HG02981 (cell line): ENCODE measurements at regions not wholly inside any gene's neighbourhood (a gene's known extent, or its start where the extent isn't known, plus 50 kb on each side); places are given as distances from the start of the nearest gene placed in this dataset.
"Not testable (repeated sequence)": the region's sequence is repeated elsewhere in the genome, so short reads cannot be mapped to it uniquely, and the experiment has no call there.

Source experiments
- ATAC-seq: cut with Tn5 transposase; IDR thresholded peaks from one replicate; pipeline ENCODE4 v1.9.1; 2021; ENCODE audit warnings: mild to moderate bottlenecking, moderate library complexity; ENCODE audit not compliant: unreplicated experiment

DNA sequence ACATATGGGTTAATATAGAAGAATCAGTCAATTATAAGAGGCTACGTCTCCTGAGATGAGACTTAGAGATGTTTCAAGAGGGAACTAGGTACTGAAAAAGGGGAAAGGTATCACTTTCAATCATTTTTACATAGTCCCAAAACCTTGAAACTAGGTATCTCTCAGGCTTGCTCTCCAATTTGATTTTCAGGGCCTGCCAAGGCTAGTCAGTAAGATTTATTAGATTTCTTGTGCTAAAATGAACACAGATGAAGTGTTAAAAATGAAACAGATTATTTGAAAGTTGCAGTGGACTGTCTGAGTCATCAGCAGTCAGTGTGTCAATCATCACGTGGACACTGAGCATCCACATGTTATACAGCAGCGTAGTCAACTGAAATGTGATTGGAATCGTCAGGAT is 591.1 kb downstream of the DTWD2 start:
- no peak for ATAC-seq

DNA sequence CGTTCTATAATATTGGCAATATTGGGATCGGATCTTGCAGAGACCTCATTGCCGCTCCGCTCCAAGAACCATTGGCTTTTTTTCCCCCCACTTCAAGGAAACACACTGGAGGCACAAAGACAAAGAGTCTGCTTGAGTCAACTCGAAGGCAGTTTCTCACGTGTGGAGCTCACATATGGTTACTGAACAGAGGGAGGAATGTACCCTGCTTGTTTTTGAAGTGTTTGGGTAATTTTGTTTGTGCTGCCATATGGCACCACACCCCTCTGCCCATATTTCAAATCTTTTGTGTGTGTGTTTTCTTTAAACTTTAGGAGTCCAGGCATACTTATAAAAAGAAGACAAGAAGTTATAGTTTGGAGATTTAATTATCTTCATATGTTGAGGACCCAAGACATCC is 595.9 kb downstream of the DTWD2 start:
- no peak for ATAC-seq

DNA sequence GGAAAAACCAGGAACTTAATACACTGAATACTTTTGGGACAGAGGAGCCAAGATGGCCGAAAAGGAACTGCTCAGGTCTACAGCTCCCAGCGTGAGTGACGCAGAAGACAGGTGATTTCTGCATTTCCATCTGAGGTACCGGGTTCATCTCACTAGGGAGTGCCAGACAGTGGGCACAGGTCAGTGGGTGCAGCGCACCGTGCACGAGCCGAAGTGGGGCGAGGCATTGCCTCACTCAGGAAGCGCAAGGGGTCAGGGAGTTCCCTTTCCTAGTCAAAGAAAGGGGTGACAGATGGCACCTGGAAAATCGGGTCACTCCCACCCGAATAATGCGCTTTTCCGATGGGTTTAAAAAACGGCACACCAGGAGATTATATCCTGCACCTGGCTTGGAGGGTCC is 605.4 kb downstream of the DTWD2 start:
- not testable (repeated sequence) for ATAC-seq

DNA sequence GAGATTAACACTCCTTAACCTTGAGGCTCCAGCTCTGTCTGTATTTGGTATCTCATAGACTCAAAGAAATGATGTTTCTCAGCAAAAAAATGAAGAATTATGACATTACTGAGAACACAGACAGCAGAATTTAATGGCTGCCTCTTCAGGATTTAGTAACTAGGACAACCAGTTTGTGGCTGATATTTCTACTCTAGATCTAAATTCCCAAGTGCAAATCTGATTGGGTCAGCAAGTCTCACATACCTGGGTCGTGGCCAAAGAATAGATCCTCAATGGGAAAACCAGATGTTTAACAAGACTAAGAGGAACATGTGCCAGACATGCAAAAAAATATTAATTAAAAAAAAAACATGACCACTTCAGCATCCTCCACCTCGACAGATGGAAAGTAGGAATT is 608.9 kb downstream of the DTWD2 start:
- no peak for ATAC-seq

DNA sequence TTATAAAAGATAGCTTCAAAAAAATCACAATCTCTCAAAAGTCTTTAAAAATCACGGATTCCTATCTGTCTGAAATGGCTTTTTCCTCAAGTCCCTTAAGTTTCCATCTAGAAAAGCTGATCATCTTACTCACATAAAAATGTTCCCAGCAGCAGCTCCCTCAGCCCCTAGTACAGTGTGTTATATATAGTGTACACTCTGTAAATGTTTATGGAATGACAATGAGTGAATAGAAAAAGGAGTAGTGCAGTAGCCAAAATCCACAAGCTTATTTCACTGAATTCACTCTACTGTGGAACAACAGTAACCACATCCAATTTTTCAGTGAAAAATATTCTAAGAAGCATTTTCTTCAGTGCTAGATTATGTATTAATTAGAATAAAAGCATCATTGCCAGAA is 609.4 kb downstream of the DTWD2 start:
- no peak for ATAC-seq

DNA sequence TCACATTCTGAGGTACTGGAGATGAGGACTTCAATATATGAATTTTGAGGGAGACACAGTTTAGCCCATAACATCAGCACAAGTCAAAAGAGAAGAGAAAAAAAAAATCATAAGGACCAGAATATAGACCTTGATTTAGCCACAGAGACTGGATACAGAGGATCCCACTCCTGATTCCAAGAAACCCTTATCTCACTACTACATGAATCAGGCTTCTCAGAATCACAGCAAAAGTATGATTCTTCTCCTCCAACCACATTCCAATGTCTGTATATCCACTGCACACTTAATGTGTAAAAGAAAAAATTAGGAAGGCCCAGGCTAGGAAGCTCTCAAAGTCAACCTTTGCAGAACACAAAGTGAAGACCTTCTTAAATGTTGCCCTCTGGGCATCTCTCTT is 610.9 kb downstream of the DTWD2 start:
- no peak for ATAC-seq

DNA sequence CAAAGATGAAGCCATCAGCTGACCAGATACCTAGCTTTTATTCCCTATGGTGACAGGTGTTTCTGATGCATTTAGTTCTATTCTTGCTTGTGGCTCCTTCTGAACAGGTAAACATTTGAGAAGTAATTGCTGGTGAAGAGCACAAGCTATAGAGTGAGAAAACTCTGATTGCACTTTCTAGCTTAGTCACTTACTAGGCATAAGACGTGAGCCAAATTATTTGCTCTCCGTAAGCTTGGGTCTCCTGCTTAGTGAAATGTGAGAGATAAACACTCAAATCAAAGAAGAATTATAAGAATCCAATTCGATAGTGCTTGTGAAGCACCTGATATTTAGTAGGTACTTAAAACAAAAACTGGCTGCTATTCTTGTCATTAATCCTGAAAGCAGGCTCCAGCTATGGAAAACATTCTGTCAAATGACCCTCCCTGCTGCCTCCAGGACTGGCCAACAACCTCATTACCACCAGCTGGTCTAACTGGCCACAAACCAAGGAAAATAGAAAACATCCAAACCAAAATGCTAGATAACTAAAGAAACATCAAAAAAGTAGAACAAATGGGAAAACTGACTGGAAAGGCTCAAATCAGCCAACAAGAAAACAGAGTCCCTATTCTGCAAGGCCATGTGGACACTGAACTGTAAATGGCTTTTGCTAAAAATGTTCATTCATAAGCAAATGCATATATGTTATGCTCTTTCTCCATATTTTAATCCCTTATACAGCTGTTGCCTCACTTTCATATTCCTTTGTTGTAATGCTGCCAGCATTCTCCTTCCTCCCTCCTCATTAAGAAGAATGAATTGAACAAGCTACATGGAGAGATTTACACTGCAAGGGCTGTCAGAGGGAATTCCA is 616.1 kb downstream of the DTWD2 start:
- no peak for ATAC-seq

DNA sequence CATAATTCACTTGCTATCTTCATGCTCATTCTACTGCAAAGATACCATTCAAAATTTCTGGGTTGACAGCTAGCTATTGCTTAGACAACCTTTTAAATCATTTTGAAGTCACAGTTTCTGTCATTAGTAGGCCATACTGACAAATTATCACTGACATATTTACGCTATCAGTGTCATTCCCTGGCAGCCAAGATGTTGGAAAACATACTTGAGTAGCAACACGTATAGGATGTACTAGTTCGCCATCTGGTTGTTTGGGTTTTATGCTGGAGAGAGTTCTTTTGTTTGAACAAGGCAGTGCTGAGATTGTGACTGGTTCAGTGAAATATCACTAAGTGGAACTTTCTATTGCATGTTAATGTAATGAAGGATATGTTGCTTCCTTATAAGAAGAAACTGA is 621.9 kb downstream of the DTWD2 start:
- ATAC-seq = no peak

DNA sequence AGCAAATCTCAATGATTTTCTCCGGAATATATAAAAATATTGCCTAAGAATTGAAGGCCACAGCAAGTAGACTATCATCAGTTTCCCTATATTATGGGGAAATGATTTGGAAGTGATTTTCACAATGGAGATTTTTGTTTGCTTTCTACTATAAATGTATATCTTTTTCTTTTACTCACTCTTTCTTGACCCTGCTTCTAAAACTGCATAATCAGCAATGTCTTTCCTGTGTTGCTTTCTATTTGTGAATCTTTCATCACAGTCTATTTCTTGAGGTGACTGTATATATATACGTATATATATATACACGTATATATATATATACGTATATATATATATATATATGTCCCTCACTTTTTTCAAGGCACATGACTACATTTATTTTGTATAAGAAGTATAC is 622.6 kb downstream of the DTWD2 start:
- ATAC-seq = no peak

DNA sequence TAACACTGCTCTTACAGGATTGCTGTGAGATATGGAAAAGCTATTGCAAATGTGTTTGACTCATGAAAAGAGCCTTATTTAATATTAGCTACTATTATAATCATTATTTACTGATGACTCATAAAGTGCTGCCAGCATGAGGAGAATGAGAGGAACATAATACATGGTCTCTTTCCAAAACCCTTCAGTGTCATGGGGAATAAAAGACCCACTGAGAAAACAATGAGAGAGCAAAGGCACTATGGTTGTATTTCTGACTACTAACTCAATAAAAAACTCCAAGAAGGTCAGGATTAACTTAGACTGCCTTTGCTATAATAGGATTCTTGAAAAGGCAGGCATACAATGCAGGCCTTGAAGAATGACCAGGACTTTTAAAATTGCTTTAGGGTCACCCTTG is 633.5 kb downstream of the DTWD2 start:
- ATAC-seq = no peak

DNA sequence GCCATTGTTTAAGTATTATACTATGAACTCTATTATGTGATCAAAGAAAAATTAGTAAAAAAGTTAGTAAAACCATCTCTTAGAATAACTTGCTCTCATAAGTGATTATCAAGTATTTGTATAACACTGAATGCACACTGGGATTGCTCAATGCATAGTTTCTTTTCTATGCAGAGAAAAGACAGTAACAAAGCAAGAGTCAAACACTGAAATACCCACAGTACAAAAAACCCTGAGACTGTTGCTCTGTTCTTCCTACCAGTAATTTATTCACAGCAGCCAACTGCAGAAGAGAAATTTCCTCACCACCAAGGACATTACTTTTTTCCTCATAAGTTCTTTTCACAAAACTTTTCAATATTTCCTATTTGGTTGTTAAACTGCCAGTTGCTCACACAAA is 634.4 kb downstream of the DTWD2 start:
- no peak for ATAC-seq

DNA sequence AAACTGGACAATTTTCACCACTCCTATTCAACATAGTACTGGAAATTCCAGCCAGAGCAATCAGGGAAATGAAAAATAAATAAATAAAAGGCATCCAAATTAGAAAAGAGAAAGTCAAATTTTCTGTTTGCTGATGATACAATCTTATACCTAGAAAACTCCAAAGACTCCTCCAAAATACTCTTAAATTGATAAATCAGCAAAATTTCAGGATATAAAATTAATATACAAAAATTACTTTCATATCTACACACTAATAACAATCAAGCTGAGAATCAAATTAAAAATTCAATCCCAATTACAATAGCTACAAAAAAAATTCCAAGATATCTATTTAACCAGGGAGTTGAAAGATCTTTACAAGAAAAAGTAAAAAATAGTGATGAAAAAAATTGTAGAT is 651.9 kb downstream of the DTWD2 start:
- ATAC-seq = no peak

DNA sequence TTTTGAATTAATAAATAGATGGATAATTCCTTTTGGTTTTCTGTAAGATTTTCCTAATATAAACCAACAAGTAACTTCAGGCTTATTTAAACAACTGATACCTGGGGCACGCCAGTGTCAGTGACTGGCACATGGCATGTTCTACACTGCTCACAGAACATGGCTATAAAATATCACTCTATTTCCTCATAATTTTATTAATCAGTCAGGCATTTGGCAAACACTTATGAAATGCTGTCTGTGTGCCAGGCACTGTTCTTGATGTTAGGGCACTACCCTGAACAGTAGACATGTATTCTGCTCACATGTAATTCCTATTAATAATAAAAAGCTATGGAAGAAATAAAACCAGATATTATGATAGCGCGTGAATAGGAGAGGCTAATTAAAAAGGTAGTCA is 661.0 kb downstream of the DTWD2 start:
- no peak for ATAC-seq

DNA sequence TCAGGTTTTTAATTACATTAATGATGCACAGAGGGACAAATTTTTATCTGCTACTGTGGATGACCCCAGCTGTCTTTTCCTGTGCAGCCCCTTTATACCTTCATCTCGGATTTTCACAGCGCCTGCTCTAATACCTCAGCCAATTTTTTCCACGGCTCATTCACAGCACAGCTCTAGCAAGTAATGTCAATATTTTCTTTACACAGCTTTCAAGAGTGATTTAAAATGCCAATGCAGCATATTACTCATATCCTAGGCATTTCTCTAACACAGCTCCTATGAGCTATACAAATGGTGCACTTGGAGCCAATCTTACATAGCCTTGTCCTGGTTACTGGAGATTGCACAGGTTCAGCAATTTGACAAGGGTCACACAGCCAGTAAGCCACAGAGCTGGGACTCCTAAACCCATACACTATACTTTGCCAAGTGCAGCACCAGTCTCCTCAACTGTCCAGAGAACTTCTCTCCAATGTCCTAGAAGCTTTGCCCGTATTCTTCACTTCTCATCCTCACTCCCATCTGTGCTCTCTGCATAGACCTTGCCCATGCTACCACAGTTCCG is 661.8 kb downstream of the DTWD2 start:
- no peak for ATAC-seq

DNA sequence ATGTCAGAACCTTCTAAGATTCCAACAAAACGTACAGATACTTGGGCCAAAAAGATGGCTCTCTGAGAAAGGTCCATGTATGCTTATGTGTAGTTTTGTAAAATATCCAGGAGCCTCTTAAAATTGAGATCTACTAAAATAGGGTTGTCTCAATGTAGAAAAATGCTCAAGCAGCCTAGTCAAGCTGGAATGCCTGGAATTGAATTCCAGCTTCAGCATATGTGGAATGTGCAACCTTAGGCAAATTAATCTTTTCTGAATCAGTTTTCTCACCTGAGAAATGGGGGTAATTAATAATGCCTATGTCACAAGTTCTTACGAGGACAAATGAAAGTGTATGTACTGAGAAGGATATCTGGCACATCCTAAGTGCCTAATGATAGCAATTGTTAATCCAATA is 662.4 kb downstream of the DTWD2 start:
- ATAC-seq = no peak

DNA sequence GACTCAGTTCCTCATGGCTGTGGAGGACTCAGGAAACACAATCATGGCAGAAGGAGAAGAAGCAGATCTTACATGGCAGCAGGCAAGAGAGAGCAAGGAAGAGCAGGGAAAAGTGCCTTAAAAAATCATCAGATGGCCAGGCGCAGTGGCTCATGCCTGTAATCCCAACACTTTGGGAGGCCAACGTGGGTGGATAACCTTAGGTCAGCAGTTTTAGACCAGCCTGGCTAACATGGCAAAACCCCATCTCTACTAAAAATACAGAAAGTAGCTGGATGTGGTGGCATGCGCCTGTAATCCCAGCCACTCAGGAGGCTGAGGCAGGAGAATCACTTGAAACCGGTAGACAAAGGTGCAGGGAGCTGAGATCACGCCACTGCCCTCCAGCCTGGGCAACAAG is 664.6 kb downstream of the DTWD2 start:
- not testable (repeated sequence) for ATAC-seq

DNA sequence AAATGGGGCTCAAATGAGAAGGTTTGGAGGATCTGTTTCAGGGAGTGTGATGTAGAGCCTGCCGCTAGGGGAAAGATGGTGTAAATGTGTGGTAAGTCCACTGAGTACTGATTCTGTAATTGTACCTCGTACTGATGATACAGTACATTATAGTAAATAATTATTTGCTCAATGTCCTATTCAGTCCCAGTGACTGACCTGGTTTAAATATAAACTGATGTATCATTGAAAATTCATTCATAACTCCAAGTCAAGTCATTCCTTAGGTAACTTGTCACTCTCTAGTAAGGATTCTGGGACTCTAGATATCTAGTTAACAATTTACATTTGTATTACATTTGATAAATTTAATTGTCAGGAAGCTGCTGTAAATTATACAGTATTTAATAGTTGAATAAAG is 667.3 kb downstream of the DTWD2 start:
- no peak for ATAC-seq

DNA sequence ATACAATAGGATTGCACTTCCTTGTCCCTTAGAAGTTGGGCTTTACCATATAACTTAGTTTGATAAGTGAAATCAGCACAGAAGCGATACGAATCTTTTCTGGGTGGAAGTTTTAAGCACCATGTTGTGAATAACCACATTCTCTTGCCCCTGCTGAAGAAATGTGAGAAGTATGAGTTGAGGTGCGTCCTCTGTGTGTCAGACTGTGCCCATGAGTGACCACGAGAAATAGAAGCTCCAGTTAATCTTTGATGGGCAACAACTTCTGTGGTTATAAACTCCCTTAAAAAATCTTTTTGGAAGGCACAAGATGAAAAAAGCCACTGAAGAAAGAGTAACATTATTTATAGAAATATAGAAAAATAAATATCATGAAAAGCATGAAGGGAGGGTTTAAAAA is 668.2 kb downstream of the DTWD2 start:
- no peak for ATAC-seq

DNA sequence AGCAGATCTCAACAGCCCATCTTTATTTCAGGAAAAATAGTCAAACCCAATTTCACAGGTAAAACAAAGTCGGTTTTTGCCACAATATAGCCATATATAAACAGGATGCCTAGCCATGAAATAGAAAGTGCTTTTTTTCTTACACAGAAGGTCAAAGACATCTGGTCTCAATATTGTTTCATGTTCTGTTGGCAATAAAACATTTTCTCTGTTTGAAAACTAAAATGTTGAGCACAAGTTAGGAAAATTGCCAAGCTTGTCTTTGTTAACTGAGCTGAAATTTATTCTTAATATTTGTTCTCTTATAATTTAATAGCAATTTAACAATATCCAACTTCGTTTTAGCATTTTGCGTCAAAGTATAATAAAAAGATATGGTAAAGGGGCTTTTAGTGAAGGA is 673.4 kb downstream of the DTWD2 start:
- no peak for ATAC-seq

DNA sequence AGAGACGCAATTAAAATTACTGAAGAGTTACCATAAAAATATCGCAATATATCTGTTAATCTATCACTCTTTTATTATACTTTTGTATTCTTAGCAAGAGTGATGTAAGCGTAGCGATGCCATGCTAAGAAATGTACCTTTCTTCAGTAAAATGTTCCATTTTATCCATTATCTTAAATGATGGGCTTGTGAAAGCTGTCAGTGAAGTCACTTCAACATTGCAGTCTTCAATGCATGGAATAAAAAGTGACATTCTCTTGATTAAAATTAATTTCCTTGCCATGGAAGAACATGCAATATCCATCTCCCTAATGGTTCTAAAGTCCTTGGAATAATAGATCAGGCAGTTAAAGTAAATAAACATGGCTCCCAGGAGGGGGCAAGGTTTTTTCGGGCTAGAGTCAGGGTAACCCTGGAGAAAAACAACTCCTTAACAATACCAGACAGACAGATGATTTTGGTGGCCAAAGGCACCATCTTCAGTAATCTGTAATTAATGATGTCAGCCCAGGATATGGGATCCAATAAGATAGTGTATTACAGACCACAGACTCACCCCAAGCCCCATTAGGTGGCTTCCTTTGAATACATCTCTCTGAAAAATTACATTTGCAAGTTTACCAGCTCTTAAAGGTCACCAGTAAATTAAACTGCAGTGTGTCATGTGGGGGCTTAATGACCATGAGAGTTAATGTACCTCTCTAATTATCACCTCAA is 677.1 kb downstream of the DTWD2 start:
- no peak for ATAC-seq

DNA sequence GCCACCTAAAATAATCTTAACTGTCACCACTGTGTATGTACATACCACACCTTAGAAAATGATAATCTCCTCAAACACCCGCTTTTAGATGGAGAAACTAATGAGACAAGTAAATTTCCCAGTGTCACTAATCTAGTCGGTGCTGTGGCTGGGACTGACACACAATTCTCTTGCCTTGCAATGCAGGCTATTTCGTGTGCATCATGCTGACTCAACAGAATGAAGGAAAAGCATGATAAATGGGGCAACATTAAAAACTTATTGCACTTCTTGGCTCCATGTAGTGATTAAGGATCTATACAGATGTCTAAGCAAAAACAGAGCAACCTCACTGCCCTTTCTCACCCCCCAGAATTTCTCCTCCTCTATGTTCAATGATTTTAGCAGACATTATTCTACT is 677.9 kb downstream of the DTWD2 start:
- no peak for ATAC-seq

DNA sequence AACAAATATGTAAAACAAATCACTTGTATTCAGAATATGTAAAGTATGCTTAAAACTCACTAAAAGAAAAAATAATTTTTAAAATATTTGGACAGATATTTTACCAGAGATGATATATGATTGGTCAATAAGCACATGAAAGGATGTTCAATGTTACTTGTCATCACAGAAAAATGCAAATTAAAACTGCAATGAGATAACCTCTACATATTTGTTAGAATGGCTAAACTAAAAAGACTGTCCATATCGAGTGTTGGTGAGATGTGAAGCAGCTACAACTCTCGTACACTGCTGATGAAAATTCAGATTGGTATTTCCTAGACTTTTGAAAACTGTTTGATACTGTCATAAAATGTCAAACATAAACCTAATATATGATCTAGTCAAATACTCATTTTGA is 685.1 kb downstream of the DTWD2 start:
- no peak for ATAC-seq
